ENCODE measurements at regions not wholly inside any gene's neighbourhood (a gene's known extent, or its start where the extent isn't known, plus 50 kb on each side); places are given as distances from the start of the nearest gene placed in this dataset.
"Not testable (repeated sequence)": the region's sequence is repeated elsewhere in the genome, so short reads cannot be mapped to it uniquely, and the experiment has no call there.

- ATAC-seq = no peak
Measured at GRCh38 chr5:166624573-166624972, 1666.9 kb upstream of the WWC1 start.

GRCh38 chr5:166625210-166625865 is 1666.1 kb upstream of the WWC1 start:
- H3K36me3 ChIP-seq = no peaks in the 10 kb centered on the region
- H3K4me3 ChIP-seq = no peak overlapping the region
- no peaks in the 10 kb centered on the region for H3K27me3 ChIP-seq
- DNase-seq = no peak
- no peaks in the 10 kb centered on the region for H3K4me1 ChIP-seq
- no peaks in the 10 kb centered on the region for H3K9me3 ChIP-seq
- H3K27ac ChIP-seq = no peak overlapping the region
- intact Hi-C loops (cut with DNase I) = no loop called here
- no peak for ATAC-seq
- TF ChIP-seq CTCF (IDR thresholded peaks at IDR 0.05) = no peak

More at GRCh38 chr5:166624573-166624972, 1666.9 kb upstream of the WWC1 start:
- H3K27ac ChIP-seq = no peak overlapping the region
- intact Hi-C loops (cut with DNase I) = no loop called here
- H3K4me1 ChIP-seq = no peaks in the 10 kb centered on the region
- no peaks in the 10 kb centered on the region for H3K27me3 ChIP-seq
- H3K36me3 ChIP-seq = no peaks in the 10 kb centered on the region
- no peak for TF ChIP-seq CTCF (IDR thresholded peaks at IDR 0.05)
- no peak overlapping the region for H3K4me3 ChIP-seq
- no peak for DNase-seq
- no peaks in the 10 kb centered on the region for H3K9me3 ChIP-seq

- DNase-seq (no peak), ATAC-seq (no peak)
- no peak overlapping the region for H3K4me3 ChIP-seq
- no peaks in the 10 kb centered on the region for H3K36me3 ChIP-seq
- no peaks in the 10 kb centered on the region for H3K27me3 ChIP-seq
- H3K27ac ChIP-seq = no peak overlapping the region
- no peaks in the 10 kb centered on the region for H3K4me1 ChIP-seq
- intact Hi-C loops (cut with DNase I) = no loop called here
- H3K9me3 ChIP-seq = no peaks in the 10 kb centered on the region
- TF ChIP-seq CTCF (IDR thresholded peaks at IDR 0.05) = no peak
Measured at GRCh38 chr5:166637295-166637694, 1654.2 kb upstream of the WWC1 start.

GRCh38 chr5:166639151-166639550 is 1652.3 kb upstream of the WWC1 start:
- Histone ChIP-seq H3K36me3 (no peaks in the 10 kb centered on the region), H3K9me3 (no peaks in the 10 kb centered on the region), H3K27ac (no peak overlapping the region), H3K4me3 (no peak overlapping the region), H3K4me1 (no peaks in the 10 kb centered on the region), H3K27me3 (no peaks in the 10 kb centered on the region)
- intact Hi-C loops (cut with DNase I) = no loop called here
- no peak for TF ChIP-seq CTCF (IDR thresholded peaks at IDR 0.05)
- no peak for ATAC-seq
- no peak for DNase-seq

- H3K4me3 ChIP-seq; H3K27ac ChIP-seq; DNase-seq; ATAC-seq; H3K4me1 ChIP-seq; intact Hi-C loops (cut with DNase I); H3K27me3 ChIP-seq; H3K9me3 ChIP-seq; H3K36me3 ChIP-seq: not testable (repeated sequence)
Measured at GRCh38 chr5:166640136-166640535, 1651.3 kb upstream of the WWC1 start.

GRCh38 chr5:166648736-166649135 is 1642.7 kb upstream of the WWC1 start:
- Histone ChIP-seq H3K27ac (no peak overlapping the region), H3K36me3 (no peaks in the 10 kb centered on the region), H3K9me3 (peaks cover 4% of the 10 kb centered on the region), H3K4me1 (no peaks in the 10 kb centered on the region), H3K4me3 (no peak overlapping the region), H3K27me3 (no peaks in the 10 kb centered on the region)
- intact Hi-C loops (cut with DNase I) = no loop called here
- DNase-seq (no peak), ATAC-seq (no peak)
- no peak for TF ChIP-seq CTCF (IDR thresholded peaks at IDR 0.05)

All from upper lobe of right lung (tissue), 1 donor.